Spleen (tissue), 7 donors: ENCODE measurements at regions not wholly inside any gene's neighbourhood (a gene's known extent, or its start where the extent isn't known, plus 50 kb on each side); places are given as distances from the start of the nearest gene placed in this dataset.

Source experiments
- POLR2A ChIP-seq, 3 donors: fragments of 450-650 bp; IDR thresholded peaks; one replicate each; pipeline ENCODE4 v1.5.1; 2017; ENCODE audit warnings: antibody characterized with exemption in 3 of 3, mild to moderate bottlenecking in 1 of 3
- TF ChIP-seq, protein P1 (sequence below), 11 experiments: fragments of 200-600 bp in 7 of 11; fragments of 450-650 bp in 4 of 11; sonication (generic) in 4 of 11; IDR thresholded peaks in 8 of 11; conservative IDR thresholded peaks in 3 of 11; 1 replicate in 7 of 11; 2 replicates in 4 of 11; pipeline versions ENCODE4 v1.4.0 to v1.8.0; 2016 to 2021; ENCODE audit warnings: antibody characterized with exemption in 11 of 11, inconsistent platforms in 4 of 11, mild to moderate bottlenecking in 1 of 11
- donor health status: DM: no; HTN: no; CAD: no; lungs with moderate emphysema.
- donor health status: DM: no; HTN: no; CAD: no.
- donor health status: DM: no; HTN: no; CAD: no.

DNA sequence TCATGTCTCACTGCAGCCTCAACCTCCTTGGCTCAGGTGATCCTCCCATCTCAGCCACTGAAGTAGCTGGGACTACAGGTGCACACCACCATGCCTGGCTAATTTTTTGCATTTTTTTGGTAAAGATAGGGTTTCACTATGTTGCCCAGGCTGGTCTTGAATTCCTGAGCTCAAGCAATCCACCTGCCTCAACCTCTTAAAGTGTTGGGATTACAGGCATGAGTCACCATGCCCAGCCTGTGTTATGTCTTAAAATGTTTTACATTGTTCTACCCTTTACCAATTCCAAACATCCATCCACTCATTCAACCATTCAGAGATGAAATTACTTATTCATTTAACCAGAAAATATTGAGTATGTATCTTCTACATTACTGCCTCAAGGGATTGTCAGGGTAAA lies 111.6 kb upstream of the BTG1 start:
- TF ChIP-seq, protein P1, sequence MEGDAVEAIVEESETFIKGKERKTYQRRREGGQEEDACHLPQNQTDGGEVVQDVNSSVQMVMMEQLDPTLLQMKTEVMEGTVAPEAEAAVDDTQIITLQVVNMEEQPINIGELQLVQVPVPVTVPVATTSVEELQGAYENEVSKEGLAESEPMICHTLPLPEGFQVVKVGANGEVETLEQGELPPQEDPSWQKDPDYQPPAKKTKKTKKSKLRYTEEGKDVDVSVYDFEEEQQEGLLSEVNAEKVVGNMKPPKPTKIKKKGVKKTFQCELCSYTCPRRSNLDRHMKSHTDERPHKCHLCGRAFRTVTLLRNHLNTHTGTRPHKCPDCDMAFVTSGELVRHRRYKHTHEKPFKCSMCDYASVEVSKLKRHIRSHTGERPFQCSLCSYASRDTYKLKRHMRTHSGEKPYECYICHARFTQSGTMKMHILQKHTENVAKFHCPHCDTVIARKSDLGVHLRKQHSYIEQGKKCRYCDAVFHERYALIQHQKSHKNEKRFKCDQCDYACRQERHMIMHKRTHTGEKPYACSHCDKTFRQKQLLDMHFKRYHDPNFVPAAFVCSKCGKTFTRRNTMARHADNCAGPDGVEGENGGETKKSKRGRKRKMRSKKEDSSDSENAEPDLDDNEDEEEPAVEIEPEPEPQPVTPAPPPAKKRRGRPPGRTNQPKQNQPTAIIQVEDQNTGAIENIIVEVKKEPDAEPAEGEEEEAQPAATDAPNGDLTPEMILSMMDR (IDR thresholded peaks at IDR 0.05 in 8 of 11, conservative IDR thresholded peaks at IDR 0.05 in 3 of 11): no peak
- no peak for TF ChIP-seq POLR2A (IDR thresholded peaks at IDR 0.05)
